Parathyroid adenoma (tissue), 2 donors: ENCODE measurements at regions not wholly inside any gene's neighbourhood (a gene's known extent, or its start where the extent isn't known, plus 50 kb on each side); places are given as distances from the start of the nearest gene placed in this dataset.
"Not testable (repeated sequence)": the region's sequence is repeated elsewhere in the genome, so short reads cannot be mapped to it uniquely, and the experiment has no call there.

Experiments
- H2AFZ ChIP-seq: fragments of 300-600 bp; sonication (generic); one replicate; pipeline ENCODE4 v1.7.0; 2017; ENCODE audit warnings: antibody characterized with exemption, mild to moderate bottlenecking
- H3K27ac ChIP-seq: fragments of 300-600 bp; sonication (generic); one replicate; pipeline ENCODE4 v1.7.0; 2017
- H3K27me3 ChIP-seq: fragments of 300-600 bp; sonication (generic); one replicate; pipeline ENCODE4 v1.7.0; 2017; ENCODE audit warnings: low read length; ENCODE audit not compliant: control insufficient read depth, insufficient read depth
- H3K36me3 ChIP-seq: fragments of 300-600 bp; sonication (generic); one replicate; pipeline ENCODE4 v1.7.0; 2017; ENCODE audit warnings: low read length; ENCODE audit not compliant: control insufficient read depth, insufficient read depth
- H3K4me1 ChIP-seq: fragments of 300-600 bp; sonication (generic); one replicate; pipeline ENCODE4 v1.7.0; 2017; ENCODE audit warnings: control low read depth
- H3K4me2 ChIP-seq: fragments of 300-600 bp; sonication (generic); one replicate; pipeline ENCODE4 v1.7.0; 2017; ENCODE audit warnings: low read length
- H3K4me3 ChIP-seq: fragments of 300-600 bp; sonication (generic); one replicate; pipeline ENCODE4 v1.7.0; 2017; ENCODE audit warnings: low read depth, low read length
- H3K79me2 ChIP-seq: fragments of 300-600 bp; sonication (generic); one replicate; pipeline ENCODE4 v1.7.0; 2017; ENCODE audit warnings: control low read depth
- H3K9ac ChIP-seq: fragments of 300-600 bp; sonication (generic); one replicate; pipeline ENCODE4 v1.7.0; 2017; ENCODE audit warnings: mild to moderate bottlenecking
- H3K9me3 ChIP-seq: fragments of 300-600 bp; sonication (generic); one replicate; pipeline ENCODE4 v1.7.0; 2017; ENCODE audit warnings: low read length; ENCODE audit not compliant: control insufficient read depth
- TF ChIP-seq, protein P1 (sequence below): fragments of 300-600 bp; sonication (generic); IDR thresholded peaks from one replicate; pipeline ENCODE4 v1.7.0; 2017; ENCODE audit warnings: antibody characterized with exemption, mild to moderate bottlenecking
- donor health status: primary hyperparathyroidism.

DNA sequence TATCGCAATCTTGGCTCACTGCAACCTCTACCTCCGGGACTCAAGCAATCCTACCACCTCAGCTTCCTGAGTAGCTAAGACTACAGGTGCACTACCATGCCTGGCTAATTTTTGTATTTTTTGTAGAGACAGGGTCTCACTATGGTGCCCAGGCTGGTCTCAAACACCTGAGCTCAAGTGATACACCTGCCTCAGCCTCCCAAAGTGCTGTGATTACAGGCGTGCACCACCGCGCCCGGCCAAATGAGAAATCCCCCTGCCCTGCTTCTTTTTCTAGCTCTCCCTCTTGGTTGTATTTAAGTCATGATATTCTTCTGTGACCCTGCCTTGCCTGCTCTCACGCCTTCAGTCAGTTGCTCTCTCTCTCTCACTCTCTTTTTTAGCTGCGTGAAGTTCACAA is 157.0 kb upstream of the SH3BP4 start:
- TF ChIP-seq, protein P1, sequence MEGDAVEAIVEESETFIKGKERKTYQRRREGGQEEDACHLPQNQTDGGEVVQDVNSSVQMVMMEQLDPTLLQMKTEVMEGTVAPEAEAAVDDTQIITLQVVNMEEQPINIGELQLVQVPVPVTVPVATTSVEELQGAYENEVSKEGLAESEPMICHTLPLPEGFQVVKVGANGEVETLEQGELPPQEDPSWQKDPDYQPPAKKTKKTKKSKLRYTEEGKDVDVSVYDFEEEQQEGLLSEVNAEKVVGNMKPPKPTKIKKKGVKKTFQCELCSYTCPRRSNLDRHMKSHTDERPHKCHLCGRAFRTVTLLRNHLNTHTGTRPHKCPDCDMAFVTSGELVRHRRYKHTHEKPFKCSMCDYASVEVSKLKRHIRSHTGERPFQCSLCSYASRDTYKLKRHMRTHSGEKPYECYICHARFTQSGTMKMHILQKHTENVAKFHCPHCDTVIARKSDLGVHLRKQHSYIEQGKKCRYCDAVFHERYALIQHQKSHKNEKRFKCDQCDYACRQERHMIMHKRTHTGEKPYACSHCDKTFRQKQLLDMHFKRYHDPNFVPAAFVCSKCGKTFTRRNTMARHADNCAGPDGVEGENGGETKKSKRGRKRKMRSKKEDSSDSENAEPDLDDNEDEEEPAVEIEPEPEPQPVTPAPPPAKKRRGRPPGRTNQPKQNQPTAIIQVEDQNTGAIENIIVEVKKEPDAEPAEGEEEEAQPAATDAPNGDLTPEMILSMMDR: no peak

DNA sequence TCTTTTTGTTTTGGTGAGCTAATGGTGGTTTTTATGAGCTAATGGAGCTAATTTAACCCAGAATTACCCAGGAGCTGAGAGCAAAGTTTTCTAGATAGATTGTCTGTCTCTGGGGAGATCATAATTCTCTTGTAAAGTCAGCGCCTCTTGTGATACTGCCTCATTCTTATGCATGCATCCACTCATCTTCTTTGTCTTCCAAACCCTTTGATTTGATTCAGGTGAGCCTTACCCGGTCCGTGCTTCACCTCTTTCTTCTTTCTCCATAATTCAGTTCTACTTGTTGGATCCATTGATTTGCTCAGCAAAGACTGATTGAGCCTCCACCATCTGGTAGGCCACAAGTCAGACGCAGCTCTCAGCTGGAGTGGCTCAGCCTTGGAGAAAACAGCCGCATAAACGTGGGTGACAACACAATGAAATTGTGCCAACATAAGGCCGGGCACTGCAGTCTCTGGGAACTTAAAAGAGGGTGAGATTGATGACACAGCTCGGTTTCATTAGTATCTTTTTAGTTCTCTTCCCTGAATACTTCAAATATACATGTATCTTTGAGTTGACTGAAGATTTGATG is 158.5 kb upstream of the SH3BP4 start:
- no peak overlapping the region for H3K4me2 ChIP-seq
- H3K9ac ChIP-seq: no peak overlapping the region
- H3K27me3 ChIP-seq: no peaks in the 10 kb centered on the region
- no peaks in the 10 kb centered on the region for H3K79me2 ChIP-seq
- no peaks in the 10 kb centered on the region for H3K9me3 ChIP-seq
- H3K36me3 ChIP-seq: no peaks in the 10 kb centered on the region
- H3K4me1 ChIP-seq: no peaks in the 10 kb centered on the region
- no peak overlapping the region for H3K27ac ChIP-seq
- TF ChIP-seq, protein P1: no peak
- no peak overlapping the region for H2AFZ ChIP-seq
- H3K4me3 ChIP-seq: no peak overlapping the region

More for the DNA sequence above, 157.0 kb upstream of the SH3BP4 start:
- no peaks in the 10 kb centered on the region for H3K79me2 ChIP-seq
- no peak overlapping the region for H3K4me3 ChIP-seq
- H3K27me3 ChIP-seq: no peaks in the 10 kb centered on the region
- H3K36me3 ChIP-seq: no peaks in the 10 kb centered on the region
- H3K4me2 ChIP-seq: no peak overlapping the region
- H2AFZ ChIP-seq: no peak overlapping the region
- no peaks in the 10 kb centered on the region for H3K9me3 ChIP-seq
- H3K4me1 ChIP-seq: no peaks in the 10 kb centered on the region
- H3K9ac ChIP-seq: no peak overlapping the region
- H3K27ac ChIP-seq: no peak overlapping the region

DNA sequence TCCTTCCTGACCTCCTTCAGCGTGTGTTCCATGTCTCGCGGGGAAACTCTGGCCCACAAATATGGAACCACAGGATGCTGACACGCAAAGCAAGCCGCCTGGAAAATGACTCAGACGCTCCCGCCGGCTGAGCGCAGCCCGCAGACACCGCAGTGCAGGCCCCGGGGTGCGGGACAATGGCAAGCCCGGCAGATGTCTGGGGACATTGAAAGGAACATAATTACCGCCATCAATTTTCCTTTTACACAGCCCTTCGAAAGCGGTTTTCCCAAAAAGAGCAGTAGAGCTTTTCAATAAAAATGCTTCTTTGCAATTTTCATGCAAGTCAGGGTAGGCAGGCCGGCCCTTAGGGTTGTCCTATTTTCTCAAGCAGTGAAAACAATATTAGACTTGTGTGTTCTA is 159.2 kb upstream of the SH3BP4 start:
- Histone ChIP-seq H3K9me3 (no peaks in the 10 kb centered on the region), H3K9ac (no peak overlapping the region), H3K27ac (no peak overlapping the region)

DNA sequence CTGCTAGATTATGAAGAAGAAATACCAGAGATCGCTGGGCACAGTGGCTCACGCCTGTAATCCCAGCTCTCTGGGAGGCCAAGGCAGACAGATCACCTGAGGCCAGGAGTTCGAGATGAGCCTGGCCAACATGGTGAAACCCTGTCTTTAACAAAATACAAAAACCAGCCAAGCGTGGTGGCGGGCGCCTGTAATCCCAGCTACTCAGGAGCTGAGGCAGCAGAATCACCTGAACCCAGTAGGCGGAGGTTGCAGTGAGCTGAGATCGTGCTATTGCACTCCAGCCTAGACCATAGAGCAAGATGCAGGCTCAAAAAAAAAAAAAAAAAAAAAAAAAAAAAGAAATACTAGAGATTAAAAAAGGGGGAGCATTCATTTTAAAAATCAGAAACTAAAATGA is 159.7 kb upstream of the SH3BP4 start:
- H3K27ac ChIP-seq, H3K79me2 ChIP-seq, H3K27me3 ChIP-seq, H3K36me3 ChIP-seq, H3K9ac ChIP-seq, H3K4me2 ChIP-seq, H3K4me1 ChIP-seq, H2AFZ ChIP-seq, H3K4me3 ChIP-seq, H3K9me3 ChIP-seq: not testable (repeated sequence)

More for the DNA sequence above, 159.2 kb upstream of the SH3BP4 start:
- Histone ChIP-seq H3K79me2 (no peaks in the 10 kb centered on the region), H2AFZ (no peak overlapping the region), H3K27me3 (no peaks in the 10 kb centered on the region), H3K36me3 (no peaks in the 10 kb centered on the region), H3K4me3 (no peak overlapping the region), H3K4me1 (no peaks in the 10 kb centered on the region), H3K4me2 (no peak overlapping the region)
- TF ChIP-seq, protein P1: no peak

DNA sequence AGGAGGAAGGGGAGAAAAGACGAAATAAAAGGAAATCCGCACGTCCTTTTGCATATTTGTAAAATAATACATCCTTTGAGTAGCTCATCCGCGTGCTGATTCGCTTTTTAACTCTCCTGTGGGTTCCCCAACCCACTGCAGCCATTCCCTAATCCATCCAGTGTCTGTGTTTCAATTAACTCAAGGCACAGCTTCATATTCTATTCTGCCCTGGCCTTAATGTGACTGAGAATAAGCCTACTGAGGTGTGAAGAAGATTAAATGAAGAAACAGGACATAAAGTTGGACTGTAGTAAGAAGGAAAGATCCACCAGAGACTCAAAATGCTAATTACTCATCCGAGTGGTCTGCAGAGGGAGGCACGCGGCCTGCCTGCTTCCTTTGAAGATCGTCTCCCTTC is 161.4 kb upstream of the SH3BP4 start:
- Histone ChIP-seq H3K4me2 (no peak overlapping the region), H3K27ac (no peak overlapping the region), H2AFZ (no peak overlapping the region), H3K9me3 (no peaks in the 10 kb centered on the region), H3K9ac (no peak overlapping the region), H3K4me3 (no peak overlapping the region), H3K27me3 (no peaks in the 10 kb centered on the region), H3K36me3 (no peaks in the 10 kb centered on the region), H3K4me1 (no peaks in the 10 kb centered on the region), H3K79me2 (no peaks in the 10 kb centered on the region)
- TF ChIP-seq, protein P1: no peak
